ENCODE measurements at regions not wholly inside any gene's neighbourhood (a gene's known extent, or its start where the extent isn't known, plus 50 kb on each side); places are given as distances from the start of the nearest gene placed in this dataset.
"Not testable (repeated sequence)": the region's sequence is repeated elsewhere in the genome, so short reads cannot be mapped to it uniquely, and the experiment has no call there.

GRCh38 chr16:49959552-49960277 lies 65.3 kb upstream of the CNEP1R1 start:
- Histone ChIP-seq H3K36me3 (no peaks in the 10 kb centered on the region), H3K27me3 (no peaks in the 10 kb centered on the region), H3K9me3 (ENCODE audit: low read depth) (no peaks in the 10 kb centered on the region), H3K4me1 (ENCODE audit: low read depth) (peaks cover 8% of the 10 kb centered on the region), H3K4me3 (no peak overlapping the region), H3K27ac (no peak overlapping the region)
- TF ChIP-seq CTCF (IDR thresholded peaks at IDR 0.05; ENCODE audit: low read depth, low read length): no peak
- peak in 1 of 2 donors; percentile 59 for DNase-seq (ENCODE audit: low read depth in 1 of 2, low spot score in 1 of 2)

GRCh38 chr16:49961089-49961488 lies 63.9 kb upstream of the CNEP1R1 start:
- H3K27ac ChIP-seq: no peak overlapping the region
- peak in 1 of 2 donors; percentile 56 for DNase-seq (ENCODE audit: low read depth in 1 of 2, low spot score in 1 of 2)
- no peak for TF ChIP-seq CTCF (IDR thresholded peaks at IDR 0.05; ENCODE audit: low read depth, low read length)
- no peak overlapping the region for H3K4me3 ChIP-seq
- H3K4me1 ChIP-seq (ENCODE audit: low read depth): peaks cover 8% of the 10 kb centered on the region
- H3K36me3 ChIP-seq: no peaks in the 10 kb centered on the region
- no peaks in the 10 kb centered on the region for H3K27me3 ChIP-seq
- H3K9me3 ChIP-seq (ENCODE audit: low read depth): no peaks in the 10 kb centered on the region

GRCh38 chr16:49962566-49962965 lies 62.5 kb upstream of the CNEP1R1 start:
- not testable (repeated sequence) for DNase-seq (ENCODE audit: low read depth in 1 of 2, low spot score in 1 of 2); H3K4me1 ChIP-seq (ENCODE audit: low read depth); H3K9me3 ChIP-seq (ENCODE audit: low read depth); H3K4me3 ChIP-seq; H3K27me3 ChIP-seq; H3K36me3 ChIP-seq; H3K27ac ChIP-seq

- TF ChIP-seq CTCF (IDR thresholded peaks at IDR 0.05; ENCODE audit: low read depth, low read length): no peak
- Histone ChIP-seq H3K27ac (no peak overlapping the region), H3K36me3 (no peaks in the 10 kb centered on the region)
These were observed 60.7 kb upstream of the CNEP1R1 start for GRCh38 chr16:49964316-49964715.

GRCh38 chr16:49964973-49965372 lies 60.1 kb upstream of the CNEP1R1 start:
- no peak overlapping the region for H3K4me3 ChIP-seq
- no peaks in the 10 kb centered on the region for H3K9me3 ChIP-seq (ENCODE audit: low read depth)
- no peaks in the 10 kb centered on the region for H3K4me1 ChIP-seq (ENCODE audit: low read depth)
- peak in 1 of 2 donors; percentile 29 for DNase-seq (ENCODE audit: low read depth in 1 of 2, low spot score in 1 of 2)
- no peak for TF ChIP-seq CTCF (IDR thresholded peaks at IDR 0.05; ENCODE audit: low read depth, low read length)
- no peaks in the 10 kb centered on the region for H3K36me3 ChIP-seq
- H3K27me3 ChIP-seq: no peaks in the 10 kb centered on the region
- H3K27ac ChIP-seq: no peak overlapping the region

More at GRCh38 chr16:49964316-49964715, 60.7 kb upstream of the CNEP1R1 start:
- Histone ChIP-seq H3K4me1 (ENCODE audit: low read depth) (peaks cover 7% of the 10 kb centered on the region), H3K9me3 (ENCODE audit: low read depth) (no peaks in the 10 kb centered on the region), H3K4me3 (no peak overlapping the region), H3K27me3 (no peaks in the 10 kb centered on the region)
- no peak for DNase-seq (ENCODE audit: low read depth in 1 of 2, low spot score in 1 of 2)

- no peaks in the 10 kb centered on the region for H3K9me3 ChIP-seq (ENCODE audit: low read depth)
- DNase-seq (ENCODE audit: low read depth in 1 of 2, low spot score in 1 of 2): no peak
- H3K4me3 ChIP-seq: no peak overlapping the region
- no peaks in the 10 kb centered on the region for H3K27me3 ChIP-seq
- H3K4me1 ChIP-seq (ENCODE audit: low read depth): no peaks in the 10 kb centered on the region
- H3K36me3 ChIP-seq: no peaks in the 10 kb centered on the region
- no peak overlapping the region for H3K27ac ChIP-seq
- TF ChIP-seq CTCF (IDR thresholded peaks at IDR 0.05; ENCODE audit: low read depth, low read length): no peak
These were observed 57.9 kb upstream of the CNEP1R1 start for GRCh38 chr16:49967012-49967559.

Data from cardiac muscle cell (in vitro differentiated cells and primary cell).